ENCODE measurements at regions not wholly inside any gene's neighbourhood (a gene's known extent, or its start where the extent isn't known, plus 50 kb on each side); places are given as distances from the start of the nearest gene placed in this dataset.

- TF ChIP-seq CTCF (conservative IDR thresholded peaks at IDR 0.05) (no peak), EZH2 (IDR thresholded peaks at IDR 0.05; ENCODE audit: low read depth) (no peak)
Measured at GRCh38 chr16:59665618-59666220, 931.6 kb upstream of the GOT2 start.

Measured in PC-9 (cell line).